ENCODE measurements at regions not wholly inside any gene's neighbourhood (a gene's known extent, or its start where the extent isn't known, plus 50 kb on each side); places are given as distances from the start of the nearest gene placed in this dataset.

GRCh38 chr6:100322886-100323285 is 141.8 kb downstream of the SIM1 start:
- TF ChIP-seq CTCF (conservative IDR thresholded peaks at IDR 0.05) (no peak), ZFX (IDR thresholded peaks at IDR 0.05) (no peak)
